Calu3 (cell line): ENCODE measurements at regions not wholly inside any gene's neighbourhood (a gene's known extent, or its start where the extent isn't known, plus 50 kb on each side); places are given as distances from the start of the nearest gene placed in this dataset.

Source experiments
- BruUV-seq: library from RNA; stranded (reverse); fragments of 400-500 nt; replicated peaks from 2 replicates; lab custom pipeline; 2021; lab: Mats Ljungman, UMichigan
- CTCF ChIA-PET: fragments of 300-600 bp; sonication (Branson Sonifier 250); formaldehyde crosslinking; loops from one replicate; lab custom pipeline; 2022; ENCODE audit warnings: antibody characterized with exemption; lab: Charles Lee
- DNase-seq: peaks from one replicate; pipeline ENCODE4 v3.0.0; 2022
- H3K27ac Mint-ChIP-seq: one replicate; pipeline ENCODE4 v1.8.0; 2022; ENCODE audit warnings: mixed read lengths; ENCODE audit not compliant: unreplicated experiment
- H3K27me3 Mint-ChIP-seq: one replicate; pipeline ENCODE4 v1.8.0; 2022; ENCODE audit warnings: mixed read lengths; ENCODE audit not compliant: unreplicated experiment
- H3K36me3 Mint-ChIP-seq: one replicate; pipeline ENCODE4 v1.8.0; 2022; ENCODE audit warnings: mild to moderate bottlenecking, moderate library complexity, mixed read lengths; ENCODE audit not compliant: insufficient read depth, unreplicated experiment
- H3K4me1 Mint-ChIP-seq: one replicate; pipeline ENCODE4 v1.8.0; 2022; ENCODE audit warnings: mild to moderate bottlenecking, low read depth, mixed read lengths; ENCODE audit not compliant: unreplicated experiment
- H3K4me3 Mint-ChIP-seq: one replicate; pipeline ENCODE4 v1.8.0; 2022; ENCODE audit warnings: mild to moderate bottlenecking, low read depth, moderate library complexity, mixed read lengths; ENCODE audit not compliant: unreplicated experiment
- H3K9me3 Mint-ChIP-seq: one replicate; pipeline ENCODE4 v1.8.0; 2022; ENCODE audit warnings: low read depth, mixed read lengths; ENCODE audit not compliant: unreplicated experiment
- intact Hi-C: fragments of 100-400 bp; cut with micrococcal nuclease; formaldehyde crosslinking; loops from one replicate; pipeline ENCODE4 v1.10.0; 2022; ENCODE audit not compliant: unreplicated experiment
- TF ChIP-seq, protein P1 (sequence below): fragments of 200-600 bp; IDR thresholded peaks from one replicate; pipeline ENCODE4 v1.8.0; 2022; ENCODE audit warnings: antibody characterized with exemption; ENCODE audit not compliant: unreplicated experiment

DNA sequence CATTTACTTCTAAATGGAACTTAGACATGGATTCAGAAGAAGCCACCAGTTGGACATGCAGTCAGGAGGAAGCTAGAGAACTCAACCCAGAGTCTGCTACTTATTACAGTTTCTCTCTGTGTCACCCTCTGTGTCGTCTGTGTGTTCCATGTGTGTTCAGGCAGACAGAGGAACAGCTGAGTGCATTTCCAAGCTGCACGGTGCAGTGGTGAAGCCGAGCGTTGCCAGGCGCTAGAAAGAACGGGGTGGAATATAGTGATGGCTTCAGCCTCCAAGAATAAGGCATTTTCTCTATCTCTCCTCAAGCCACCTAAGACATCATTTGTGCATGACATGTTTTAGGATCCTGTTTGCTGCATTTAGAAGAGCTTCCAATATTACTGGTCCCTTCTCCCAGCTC, 101.1 kb upstream of the CCL2 start:
- no peak overlapping the region for H3K4me3 Mint-ChIP-seq
- CTCF ChIA-PET: no interaction called here
- no peak for DNase-seq
- TF ChIP-seq, protein P1, sequence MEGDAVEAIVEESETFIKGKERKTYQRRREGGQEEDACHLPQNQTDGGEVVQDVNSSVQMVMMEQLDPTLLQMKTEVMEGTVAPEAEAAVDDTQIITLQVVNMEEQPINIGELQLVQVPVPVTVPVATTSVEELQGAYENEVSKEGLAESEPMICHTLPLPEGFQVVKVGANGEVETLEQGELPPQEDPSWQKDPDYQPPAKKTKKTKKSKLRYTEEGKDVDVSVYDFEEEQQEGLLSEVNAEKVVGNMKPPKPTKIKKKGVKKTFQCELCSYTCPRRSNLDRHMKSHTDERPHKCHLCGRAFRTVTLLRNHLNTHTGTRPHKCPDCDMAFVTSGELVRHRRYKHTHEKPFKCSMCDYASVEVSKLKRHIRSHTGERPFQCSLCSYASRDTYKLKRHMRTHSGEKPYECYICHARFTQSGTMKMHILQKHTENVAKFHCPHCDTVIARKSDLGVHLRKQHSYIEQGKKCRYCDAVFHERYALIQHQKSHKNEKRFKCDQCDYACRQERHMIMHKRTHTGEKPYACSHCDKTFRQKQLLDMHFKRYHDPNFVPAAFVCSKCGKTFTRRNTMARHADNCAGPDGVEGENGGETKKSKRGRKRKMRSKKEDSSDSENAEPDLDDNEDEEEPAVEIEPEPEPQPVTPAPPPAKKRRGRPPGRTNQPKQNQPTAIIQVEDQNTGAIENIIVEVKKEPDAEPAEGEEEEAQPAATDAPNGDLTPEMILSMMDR: no peak
- no peaks in the 10 kb centered on the region for H3K4me1 Mint-ChIP-seq
- H3K27me3 Mint-ChIP-seq: peaks cover 67% of the 10 kb centered on the region
- no peaks in the 10 kb centered on the region for H3K36me3 Mint-ChIP-seq
- intact Hi-C loops: no loop called here
- no peak overlapping the region for H3K27ac Mint-ChIP-seq
- BruUV-seq: no TSS peak
- no peaks in the 10 kb centered on the region for H3K9me3 Mint-ChIP-seq

DNA sequence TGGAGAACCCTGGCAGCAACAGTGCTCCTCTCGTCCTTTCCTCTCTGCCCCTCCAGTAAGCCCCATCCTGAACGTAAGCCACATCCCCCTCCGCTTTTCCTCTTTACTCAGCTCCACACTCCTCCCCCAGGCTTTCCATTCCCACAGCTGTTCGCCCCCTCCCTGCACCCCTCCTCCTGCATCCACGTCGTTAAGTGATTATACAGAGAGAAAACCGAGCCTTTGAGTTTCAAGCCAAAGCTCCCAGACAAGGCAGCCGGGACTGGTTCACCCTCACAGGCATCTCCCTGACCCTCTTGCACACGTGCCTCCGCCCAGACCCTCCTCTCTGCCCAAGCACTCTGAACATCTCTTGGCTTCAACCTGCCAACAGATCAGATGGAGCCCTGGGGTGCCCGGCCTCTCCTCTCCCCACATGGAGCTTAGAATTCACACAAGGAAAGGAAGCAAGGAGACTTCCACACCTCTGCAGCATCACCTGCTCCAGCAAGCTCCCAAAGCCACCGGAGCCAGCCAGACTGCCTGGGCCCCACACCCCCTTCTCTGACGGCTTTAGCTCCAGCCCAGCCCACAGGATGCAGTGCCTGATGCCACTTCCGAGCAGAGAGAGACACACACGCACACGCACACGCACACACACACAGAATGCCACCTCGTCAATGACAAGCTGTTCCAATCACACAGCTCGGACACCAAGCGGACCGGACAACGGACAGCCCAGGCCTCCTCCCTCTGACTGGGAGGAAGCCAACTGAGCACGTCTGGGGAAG, 99.9 kb upstream of the CCL2 start:
- Mint-ChIP-seq H3K36me3 (no peaks in the 10 kb centered on the region), H3K27me3 (peaks cover 78% of the 10 kb centered on the region), H3K9me3 (no peaks in the 10 kb centered on the region), H3K27ac (no peak overlapping the region), H3K4me1 (no peaks in the 10 kb centered on the region), H3K4me3 (no peak overlapping the region)
- TF ChIP-seq, protein P1: no peak
- no peak for DNase-seq
- BruUV-seq: no TSS peak
- CTCF ChIA-PET: interaction anchor here (0.6 kb wide), 1 partner anchor 42 kb away, joined by 3 read pairs; no protein-coding TSS in a partner anchor
- intact Hi-C loops: no loop called here

DNA sequence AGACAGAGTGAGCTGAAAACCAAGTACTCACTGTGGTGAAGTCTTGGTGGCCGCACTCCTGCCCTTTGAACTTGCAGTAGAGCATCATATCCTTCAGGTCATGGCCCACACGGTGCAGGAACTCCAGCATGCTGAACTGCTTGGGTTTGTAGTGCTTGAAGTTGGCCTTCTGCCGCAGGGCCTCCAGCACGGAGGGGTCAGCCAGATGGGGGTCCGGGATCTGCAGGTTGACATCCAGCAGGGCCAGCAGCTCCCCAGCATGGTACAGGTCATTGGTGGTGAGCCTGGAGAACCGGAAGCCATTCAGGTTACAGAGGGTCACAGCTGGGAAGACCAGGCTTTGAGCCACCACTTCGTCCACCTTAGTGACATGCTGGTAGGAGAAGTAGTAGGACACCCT, 99.1 kb upstream of the CCL2 start:
- Mint-ChIP-seq H3K27me3 (peaks cover 78% of the 10 kb centered on the region), H3K4me3 (no peak overlapping the region), H3K4me1 (no peaks in the 10 kb centered on the region), H3K36me3 (no peaks in the 10 kb centered on the region), H3K27ac (no peak overlapping the region), H3K9me3 (no peaks in the 10 kb centered on the region)
- no peak for DNase-seq
- CTCF ChIA-PET: interaction anchor here (0.6 kb wide), 1 partner anchor 42 kb away, joined by 3 read pairs; no protein-coding TSS in a partner anchor
- TF ChIP-seq, protein P1: no peak
- intact Hi-C loops: no loop called here
- BruUV-seq: no TSS peak

DNA sequence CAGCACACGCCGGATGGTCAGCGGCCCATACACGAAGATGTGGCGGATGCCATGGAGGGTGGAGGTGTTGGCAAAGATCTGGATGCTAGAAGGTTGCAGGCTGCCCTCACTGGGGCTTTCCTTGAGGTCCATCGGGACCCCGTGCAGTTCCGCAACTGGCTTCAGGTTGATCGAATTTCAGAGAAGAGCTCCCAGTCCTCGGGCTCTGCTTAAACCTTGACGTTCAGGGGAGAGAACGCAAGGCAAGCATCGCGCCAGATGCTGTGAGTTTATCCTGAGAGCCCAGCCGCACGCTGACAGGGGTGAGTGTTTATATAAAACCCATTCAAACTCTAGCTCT, 98.7 kb upstream of the CCL2 start:
- Mint-ChIP-seq H3K9me3 (no peaks in the 10 kb centered on the region), H3K27me3 (peaks cover 79% of the 10 kb centered on the region), H3K4me1 (no peaks in the 10 kb centered on the region), H3K27ac (no peak overlapping the region), H3K36me3 (no peaks in the 10 kb centered on the region), H3K4me3 (no peak overlapping the region)
- TF ChIP-seq, protein P1: no peak
- CTCF ChIA-PET: no interaction called here
- no peak for DNase-seq
- BruUV-seq: no TSS peak
- intact Hi-C loops: no loop called here
